ENCODE measurements at regions not wholly inside any gene's neighbourhood (a gene's known extent, or its start where the extent isn't known, plus 50 kb on each side); places are given as distances from the start of the nearest gene placed in this dataset.

GRCh38 chr11:121936781-121937447 lies 179.1 kb downstream of the BLID start (continued):
- TF ChIP-seq JUND (IDR thresholded peaks at IDR 0.05) (peak; percentile 82), TEAD4 (IDR thresholded peaks at IDR 0.05; ENCODE audit: borderline replicate concordance, insufficient read depth) (peak; percentile 54; the same call in 1 of the 2 replicates), MAX (IDR thresholded peaks at IDR 0.05; ENCODE audit: low read depth) (no peak), EZH2phosphoT487 (IDR thresholded peaks at IDR 0.05; ENCODE audit: borderline replicate concordance, low read depth) (no peak), CHD2 (IDR thresholded peaks at IDR 0.05; ENCODE audit: low read length, partially characterized antibody) (no peak), RXRA (IDR thresholded peaks at IDR 0.05; ENCODE audit: borderline replicate concordance, low read depth) (0 out of 2 replicates have a peak, but pooled peaks have one; percentile 35), ZBTB33 (IDR thresholded peaks at IDR 0.05; ENCODE audit: borderline replicate concordance, low read depth) (no peak), SMC3 (IDR thresholded peaks at IDR 0.05; ENCODE audit: low read depth, low read length) (no peak), TCF12 (IDR thresholded peaks at IDR 0.05) (peak; percentile 77), PBX3 (IDR thresholded peaks at IDR 0.05) (peak; percentile 43; the same call in 1 of the 2 replicates), RAD21 (IDR thresholded peaks at IDR 0.05; ENCODE audit: low read length) (no peak), SIN3A (IDR thresholded peaks at IDR 0.05; ENCODE audit: borderline replicate concordance, low read depth, low read length) (no peak)

- no peaks in the 10 kb centered on the region for H4K20me1 ChIP-seq (ENCODE audit: insufficient read depth)
- no peaks in the 10 kb centered on the region for H3K9me2 ChIP-seq
- ChIA-PET CTCF (no interaction called here), POLR2A (no interaction called here)
- H3K36me3 ChIP-seq (replicated peaks in 1 of 2; ENCODE audit: control insufficient read depth in 1 of 2, insufficient read depth in 2 of 2, low read length in 1 of 2): no peaks in the 10 kb centered on the region
- H3K4me1 ChIP-seq (ENCODE audit: control insufficient read depth in 1 of 2, insufficient read depth in 2 of 2, low read depth in 1 of 2, low read length in 1 of 2): peaks cover 2 to 10% of the 10 kb centered on the region in 2 experiments; a peak in 2 of 4 replicates
- no peaks in the 10 kb centered on the region for H3K9me3 ChIP-seq
- peak overlapping the region; percentile 55 for H3K4me2 ChIP-seq
- DNase-seq: no peak
- H3K27ac ChIP-seq (ENCODE audit: low read depth in 2 of 2, low read length in 1 of 2): peak overlapping the region in 1 of 2 experiments; percentile 81; a peak in 2 of 4 replicates
- H3K9ac ChIP-seq: peak overlapping the region; percentile 35; the same call in 1 of the 2 replicates
- no peaks in the 10 kb centered on the region for H3K27me3 ChIP-seq (ENCODE audit: insufficient read depth)
- H2AFZ ChIP-seq (ENCODE audit: low read depth): peak overlapping the region; percentile 26
- peaks cover 21% of the 10 kb centered on the region for H3F3A ChIP-seq (replicated peaks; ENCODE audit: insufficient read depth)
- H3K4me3 ChIP-seq (ENCODE audit: low read depth in 2 of 2, low read length in 1 of 2): no peak overlapping the region
- 60% methylated on average over 1 of the region's 1 CpG for WGBS (ENCODE audit: low lambda C conversion rate)
- H3K79me2 ChIP-seq (ENCODE audit: insufficient read depth): no peaks in the 10 kb centered on the region
- TF ChIP-seq ELF1 (IDR thresholded peaks at IDR 0.05) (no peak), USF2 (IDR thresholded peaks at IDR 0.05; ENCODE audit: borderline replicate concordance, low read depth, low read length) (no peak), FOSL2 (IDR thresholded peaks at IDR 0.05; ENCODE audit: borderline replicate concordance, low read depth) (peak; percentile 30; the same call in 1 of the 2 replicates), NFIC (IDR thresholded peaks at IDR 0.05; ENCODE audit: borderline replicate concordance) (0 out of 2 replicates have a peak, but pooled peaks have one; percentile 6), SIN3A (IDR thresholded peaks at IDR 0.05; ENCODE audit: borderline replicate concordance, low read depth, low read length) (no peak), EP300 (IDR thresholded peaks at IDR 0.05; ENCODE audit: borderline replicate concordance in 1 of 2, low read depth in 1 of 2, low read length in 1 of 2) (peak in 1 of 2 experiments; percentile 29; a peak in 1 of 4 replicates), EZH2phosphoT487 (IDR thresholded peaks at IDR 0.05; ENCODE audit: borderline replicate concordance, low read depth) (no peak), PBX3 (IDR thresholded peaks at IDR 0.05) (peak; percentile 5; the same call in 1 of the 2 replicates), RFX5 (IDR thresholded peaks at IDR 0.05; ENCODE audit: low read length) (no peak), RCOR1 (IDR thresholded peaks at IDR 0.05; ENCODE audit: low read length) (no peak), YY1 (IDR thresholded peaks at IDR 0.05; ENCODE audit: low read depth) (no peak), TAF1 (IDR thresholded peaks at IDR 0.05; ENCODE audit: borderline replicate concordance, low read depth, low read length) (no peak), FOXJ3 (CRISPR knock-in tag; IDR thresholded peaks at IDR 0.05) (no peak), GABPA (IDR thresholded peaks at IDR 0.05; ENCODE audit: low read depth) (no peak), MAX (IDR thresholded peaks at IDR 0.05; ENCODE audit: low read depth) (0 out of 2 replicates have a peak, but pooled peaks have one; percentile 5), NRF1 (IDR thresholded peaks at IDR 0.05; ENCODE audit: low read depth, low read length) (no peak), JUND (IDR thresholded peaks at IDR 0.05) (0 out of 2 replicates have a peak, but pooled peaks have one; percentile 17), CHD2 (IDR thresholded peaks at IDR 0.05; ENCODE audit: low read length, partially characterized antibody) (no peak)
Observed at GRCh38 chr11:121936370-121936769, 179.6 kb downstream of the BLID start.
